Heart left ventricle (tissue), 16 donors: ENCODE measurements at regions not wholly inside any gene's neighbourhood (a gene's known extent, or its start where the extent isn't known, plus 50 kb on each side); places are given as distances from the start of the nearest gene placed in this dataset.

ENCODE experiments used
- ATAC-seq, 4 donors: fragments of 200-7000 bp; cut with Tn5 transposase; one replicate each; pipeline ENCODE4 v1.9.1; 2020 to 2022; ENCODE audit warnings: moderate library complexity in 4 of 4, mild to moderate bottlenecking in 3 of 4, moderate number of reproducible peaks in 1 of 4
- DNase-seq, 5 donors: peaks; one replicate each; pipeline ENCODE4 v3.0.0-alpha.2; 2020
- H3K27ac ChIP-seq, 12 donors: fragments of 200-600 bp; sonication (generic) in 4 of 12; one replicate each; pipeline versions ENCODE4 v1.5.0 to v1.8.0; 2016 to 2022; ENCODE audit warnings: mild to moderate bottlenecking in 2 of 12
- H3K27me3 ChIP-seq, 9 donors: fragments of 200-600 bp; sonication (generic) in 2 of 9; one replicate each; pipeline versions ENCODE4 v1.5.1 to v1.8.0; 2016 to 2022; ENCODE audit warnings: mild to moderate bottlenecking in 3 of 9
- H3K36me3 ChIP-seq, 9 donors: fragments of 200-600 bp; sonication (generic) in 2 of 9; one replicate each; pipeline versions ENCODE4 v1.5.0 to v1.8.0; 2018 to 2022; ENCODE audit warnings: mild to moderate bottlenecking in 2 of 9
- H3K4me1 ChIP-seq, 12 donors: fragments of 200-600 bp; sonication (generic) in 4 of 12; one replicate each; pipeline versions ENCODE4 v1.5.0 to v1.8.0; 2016 to 2022; ENCODE audit warnings: mild to moderate bottlenecking in 3 of 12
- H3K4me3 ChIP-seq, 12 donors: fragments of 200-600 bp; sonication (generic) in 4 of 12; one replicate each; pipeline versions ENCODE4 v1.5.0 to v1.8.0; 2017 to 2022; ENCODE audit warnings: mild to moderate bottlenecking in 9 of 12, moderate library complexity in 4 of 12
- H3K9me3 ChIP-seq, 12 donors: fragments of 200-600 bp; sonication (generic) in 4 of 12; one replicate each; pipeline versions ENCODE4 v1.5.0 to v1.8.0; 2016 to 2022; ENCODE audit warnings: mild to moderate bottlenecking in 1 of 12
- CTCF ChIP-seq, 12 donors: fragments of 200-600 bp; sonication (generic) in 4 of 12; IDR thresholded peaks; one replicate each; pipeline versions ENCODE4 v1.5.0 to v1.8.0; 2018 to 2022; ENCODE audit warnings: antibody characterized with exemption in 12 of 12, mild to moderate bottlenecking in 5 of 12
- POLR2A ChIP-seq, 2 donors: fragments of 450-650 bp; IDR thresholded peaks; one replicate each; pipeline ENCODE4 v1.6.1; 2017; ENCODE audit warnings: antibody characterized with exemption in 2 of 2, mild to moderate bottlenecking in 2 of 2, moderate library complexity in 2 of 2
- WGBS, 4 donors: extraction: QIAGEN DNeasy Blood & Tissue Kit in 2 of 4; methylation state at CpG; one replicate each; pipeline versions ENCODE4 v1.1.5 to v1.1.7; 2013 to 2018; 5-methylcytosine and 5-hydroxymethylcytosine counted together
- intact Hi-C, 10 donors: fragments of 100-400 bp; cut with DNase I; formaldehyde crosslinking; loops; one replicate each; pipeline versions ENCODE4 v1.11.1 to v1.14.2; 2022
- donor health status: ischemic (EF 13 %, LVEDD 7.1; RV severe dilation, severe dysfunction).
- donor health status: healthy with polysubstance abuse.
- donor health status: DM: no; HTN: yes; CAD: no.
- donor health status: DM: no; HTN: no; CAD: no.
- donor health status: ischemic (EF 25% LVEDD 6.9; RV normal size, moderate dysfunction).
- donor health status: ischemic (EF 25% LVEDD 5.7; RV mildly dilated, moderate dysfunction).
- donor health status: healthy.
- donor health status: DM: yes; HTN: yes; CAD: no.
- donor health status: ischemic (EF 35%, LVEDD 5.7; RV mildly dilated, moderate dysfunction).
- donor health status: nonischemic (EF 11% LVEDD 7.7; RV severe dilation, severe dysfunction).
- donor health status: DM: yes; HTN: yes; CAD: no.
- donor health status: PGD.
- donor health status: ischemic (EF 29% LVEDD 5.4; RV normal size, mild dysfunction).
- donor health status: nonischemic (EF 23%, LVEDD 6.1; RV moderate dilation, normal function).

- intact Hi-C loops, result no loop called here
- no peak for DNase-seq
- Histone ChIP-seq H3K9me3 (peaks cover 0 to 3% (median 0%) of the 10 kb centered on the region in 12 donors), H3K4me3 (no peak overlapping the region), H3K27ac (no peak overlapping the region), H3K36me3 (no peaks in the 10 kb centered on the region), H3K27me3 (no peaks in the 10 kb centered on the region), H3K4me1 (peaks cover 0 to 9% (median 0%) of the 10 kb centered on the region in 12 donors)
- 91 to 94% (median 92%) methylated on average over 12 of the region's 12 CpGs for WGBS, 4 donors
- TF ChIP-seq CTCF (IDR thresholded peaks at IDR 0.05), result no peak
- TF ChIP-seq POLR2A (IDR thresholded peaks at IDR 0.05), result no peak
- no peak for ATAC-seq
Observed at GRCh38 chr6:146871611-146872425, 273.0 kb downstream of the ADGB start.

DNA sequence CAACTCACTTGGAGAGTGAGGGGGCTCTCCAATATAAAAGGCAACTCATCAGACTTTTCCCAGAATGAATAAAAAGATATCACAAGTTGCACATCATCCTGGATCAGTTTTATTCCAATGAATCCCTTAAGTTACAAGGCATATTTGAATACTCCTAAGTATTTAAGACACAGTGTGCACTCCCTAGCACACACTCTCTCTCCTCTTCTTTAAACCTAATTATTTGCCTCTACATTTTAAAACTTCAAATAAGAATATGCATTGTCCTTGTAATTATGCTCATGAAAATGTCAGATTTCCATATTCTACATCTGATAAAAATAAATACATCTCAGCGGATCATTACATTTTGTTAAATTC lies 273.6 kb downstream of the ADGB start:
- Histone ChIP-seq H3K27me3 (no peaks in the 10 kb centered on the region), H3K4me3 (no peak overlapping the region), H3K9me3 (peaks cover 0 to 3% (median 0%) of the 10 kb centered on the region in 12 donors), H3K36me3 (no peaks in the 10 kb centered on the region), H3K4me1 (peaks cover 0 to 14% (median 0%) of the 10 kb centered on the region in 12 donors), H3K27ac (no peak overlapping the region)
- 96 to 100% (median 97%) methylated on average over 1 of the region's 1 CpG for WGBS, 4 donors
- ATAC-seq (no peak), DNase-seq (no peak)
- TF ChIP-seq CTCF (IDR thresholded peaks at IDR 0.05) (no peak), POLR2A (IDR thresholded peaks at IDR 0.05) (no peak)
- intact Hi-C loops, result no loop called here

DNA sequence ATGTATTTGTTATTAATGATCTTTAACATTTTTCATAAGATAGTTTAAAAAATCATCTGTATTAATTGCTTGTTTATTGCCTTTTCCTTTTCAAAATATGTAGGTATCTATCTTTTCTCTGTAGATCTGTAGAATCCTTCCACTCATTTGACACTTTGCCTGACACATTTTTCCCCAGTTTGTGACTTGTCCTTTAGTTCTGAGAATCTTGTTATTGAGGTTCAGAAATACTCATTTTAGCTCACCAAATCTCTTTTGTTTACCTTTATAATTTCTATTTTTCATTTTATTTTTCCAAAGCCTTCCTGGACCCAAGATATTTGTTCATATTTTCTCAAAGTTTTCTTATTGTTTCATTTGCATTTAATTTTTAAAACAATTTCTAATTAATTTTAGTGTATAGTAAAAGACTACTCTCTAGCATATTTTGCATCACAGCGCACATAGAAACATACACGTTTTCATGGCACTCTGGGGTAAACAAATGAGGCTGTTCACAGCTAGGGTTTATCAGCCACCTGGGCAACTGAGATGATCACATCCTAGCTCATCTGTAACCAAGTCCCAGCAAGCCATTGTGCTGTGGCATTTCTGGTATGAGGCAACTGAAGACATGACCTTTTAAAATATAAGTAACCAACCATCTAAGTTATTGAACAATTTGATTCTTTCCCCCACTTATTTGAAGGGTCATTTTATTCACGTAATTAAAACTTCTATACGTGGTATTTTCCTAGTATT lies 275.7 kb downstream of the ADGB start:
- no peak for DNase-seq
- peaks cover 0 to 28% (median 0%) of the 10 kb centered on the region in 12 donors for H3K4me1 ChIP-seq
- WGBS, 4 donors, result 88 to 95% (median 90%) methylated on average over 4 of the region's 4 CpGs
- H3K27me3 ChIP-seq, result no peaks in the 10 kb centered on the region
- peaks cover 0 to 3% (median 0%) of the 10 kb centered on the region in 12 donors for H3K9me3 ChIP-seq
- no peaks in the 10 kb centered on the region for H3K36me3 ChIP-seq
- intact Hi-C loops, result no loop called here
- TF ChIP-seq CTCF (IDR thresholded peaks at IDR 0.05), result no peak
- TF ChIP-seq POLR2A (IDR thresholded peaks at IDR 0.05), result no peak
- ATAC-seq, result no peak
- no peak overlapping the region for H3K4me3 ChIP-seq
- H3K27ac ChIP-seq, result no peak overlapping the region

DNA sequence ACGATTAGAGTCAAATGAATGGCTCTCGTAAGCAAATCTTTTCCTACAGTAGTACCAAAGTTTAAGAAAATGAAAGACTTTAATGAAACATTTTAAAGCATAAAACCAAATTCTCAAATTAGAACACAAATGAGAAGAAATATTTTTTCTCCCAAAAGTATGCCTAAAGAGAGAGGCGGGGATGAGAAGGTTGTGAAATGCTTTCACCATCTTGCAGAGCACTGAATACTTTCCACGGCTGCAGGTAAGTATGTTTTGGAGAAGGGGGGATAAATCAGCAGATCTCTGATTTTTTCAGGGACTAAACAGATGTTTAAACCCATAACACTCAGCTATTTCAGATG lies 277.1 kb downstream of the ADGB start:
- intact Hi-C loops, result no loop called here
- H3K27me3 ChIP-seq, result no peaks in the 10 kb centered on the region
- ATAC-seq (no peak), DNase-seq (no peak)
- peaks cover 0 to 3% (median 0%) of the 10 kb centered on the region in 12 donors for H3K9me3 ChIP-seq
- H3K27ac ChIP-seq, result no peak overlapping the region
- H3K36me3 ChIP-seq, result no peaks in the 10 kb centered on the region
- TF ChIP-seq POLR2A (IDR thresholded peaks at IDR 0.05), result no peak
- no peak for TF ChIP-seq CTCF (IDR thresholded peaks at IDR 0.05)
- H3K4me3 ChIP-seq, result no peak overlapping the region
- 91 to 94% (median 92%) methylated on average over 4 of the region's 4 CpGs for WGBS, 4 donors
- peaks cover 0 to 28% (median 0%) of the 10 kb centered on the region in 12 donors for H3K4me1 ChIP-seq
